ENCODE measurements at regions not wholly inside any gene's neighbourhood (a gene's known extent, or its start where the extent isn't known, plus 50 kb on each side); places are given as distances from the start of the nearest gene placed in this dataset.

DNA sequence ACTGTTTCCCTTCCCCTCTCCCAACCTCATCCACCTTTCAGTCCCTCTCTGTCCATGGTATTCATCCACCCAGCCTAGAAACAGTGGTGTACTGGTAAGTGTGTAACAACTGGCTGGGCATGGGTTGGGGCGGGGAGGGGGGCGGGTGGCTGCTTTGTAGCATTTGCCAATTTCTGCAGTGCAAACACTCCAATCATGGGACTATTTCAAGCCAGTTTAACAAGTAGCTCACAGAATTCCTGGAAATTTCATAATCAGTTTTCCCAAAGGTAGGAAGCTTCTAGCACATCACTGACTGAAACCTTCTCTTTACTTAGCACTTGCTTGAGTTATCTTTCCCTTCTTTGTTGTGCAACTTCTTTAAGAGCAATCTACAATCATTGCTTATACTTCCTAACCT is 100.8 kb upstream of the WASF3 start:
- DNase-seq, result no peak

DNA sequence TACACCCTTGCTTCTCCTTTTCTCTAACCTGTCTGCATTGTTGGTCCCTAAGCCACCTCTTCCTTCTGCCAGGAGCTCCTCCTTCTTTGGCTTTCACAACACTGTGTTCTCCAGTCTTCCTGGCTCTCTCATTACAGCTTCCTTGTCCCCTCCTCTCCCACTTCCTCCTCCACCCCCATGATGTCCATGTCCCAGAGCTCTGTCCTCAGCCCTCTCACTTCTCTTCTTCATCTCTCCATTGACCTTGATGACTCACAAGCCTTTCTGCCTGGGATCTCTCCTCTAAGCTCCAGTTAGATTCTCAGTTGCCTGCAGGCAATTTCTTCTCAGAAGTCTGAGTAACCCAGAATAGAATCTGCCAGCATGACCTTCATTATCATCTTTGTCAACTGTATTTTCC is 100.3 kb upstream of the WASF3 start:
- DNase-seq, result no peak

DNA sequence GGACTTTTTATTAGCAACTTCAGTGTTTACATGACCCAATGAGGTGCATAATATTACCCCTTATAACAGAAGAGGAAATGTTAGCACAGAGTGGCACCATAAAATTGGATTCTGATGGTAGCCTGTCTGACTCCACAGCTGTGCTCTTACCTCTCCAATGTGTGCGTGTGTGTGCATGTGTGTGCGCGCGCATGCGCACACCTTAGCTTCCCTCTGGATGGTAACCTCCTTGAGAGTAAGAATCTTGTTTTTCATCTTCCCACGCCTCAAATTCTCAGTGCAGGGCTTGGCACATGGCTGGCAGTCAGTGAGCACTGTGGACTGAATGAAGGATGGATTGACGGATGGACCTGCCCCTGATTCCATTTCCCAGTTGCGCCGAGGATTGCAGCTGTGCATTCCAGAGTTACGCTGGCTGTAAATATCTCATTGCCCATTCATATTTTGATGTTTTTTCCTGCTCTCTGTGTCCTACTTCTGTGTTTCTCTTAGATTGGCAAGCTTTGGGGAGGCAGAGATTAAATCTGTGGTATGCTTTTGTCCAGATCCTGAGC is 99.2 kb upstream of the WASF3 start:
- no peak for DNase-seq

DNA sequence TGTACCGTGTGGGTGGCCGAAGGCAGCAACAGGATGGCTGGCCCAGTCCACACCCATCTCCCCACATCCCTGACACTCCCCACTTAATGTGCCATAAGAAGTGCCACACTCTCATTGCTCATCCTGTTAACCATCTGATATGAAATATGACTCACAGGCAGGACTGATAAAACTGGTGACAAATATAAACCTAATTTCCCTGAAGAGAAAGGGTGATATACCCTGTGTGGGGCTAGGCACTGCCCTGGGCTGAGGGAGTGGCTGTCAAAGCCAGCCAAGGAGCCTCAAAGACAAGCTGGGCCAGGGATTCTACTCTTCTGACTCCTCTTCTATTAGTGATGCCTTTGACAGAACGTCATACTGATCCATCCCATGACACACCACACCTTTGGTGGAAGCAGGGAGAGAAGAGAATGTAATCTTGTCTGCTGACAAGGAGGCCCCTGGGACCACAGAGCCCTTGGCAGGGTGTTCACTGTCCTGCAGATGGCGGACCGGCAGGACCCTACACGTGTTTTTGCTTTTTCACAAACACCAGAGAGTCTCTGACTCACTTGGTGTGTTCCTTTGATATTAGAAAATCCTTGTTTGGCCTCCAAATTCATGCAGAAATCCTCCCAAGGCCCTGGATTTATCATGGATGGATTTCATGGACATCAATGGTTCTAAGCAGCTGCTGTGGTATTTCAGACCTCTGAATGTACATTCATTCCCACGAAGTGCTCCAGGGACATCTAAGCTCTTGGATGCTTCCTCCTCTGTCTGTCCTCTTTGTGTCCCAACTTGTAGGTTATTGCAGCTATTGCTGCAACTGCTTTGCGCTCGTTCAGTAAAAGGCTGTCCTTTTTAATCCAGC is 98.0 kb upstream of the WASF3 start:
- DNase-seq, result no peak

DNA sequence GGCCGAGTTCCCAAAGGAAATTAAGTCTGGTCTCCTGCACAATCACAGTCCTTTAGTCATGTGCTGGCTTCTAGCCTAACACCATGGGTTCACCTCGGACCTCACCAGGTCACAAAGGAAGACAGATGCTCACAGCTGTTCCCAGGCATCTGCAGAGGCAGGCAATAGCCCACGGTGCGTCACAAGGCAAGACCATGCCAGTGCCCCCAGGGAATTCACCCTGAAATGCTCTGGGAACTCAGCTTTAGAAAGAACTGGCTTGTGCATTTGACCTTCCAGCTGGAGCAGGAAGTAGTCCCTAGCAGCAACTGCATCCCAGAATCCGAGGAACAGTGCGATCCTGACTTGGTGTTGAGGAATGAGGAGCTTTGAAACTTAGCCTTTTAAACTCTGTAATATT is 96.8 kb upstream of the WASF3 start:
- no peak for DNase-seq

DNA sequence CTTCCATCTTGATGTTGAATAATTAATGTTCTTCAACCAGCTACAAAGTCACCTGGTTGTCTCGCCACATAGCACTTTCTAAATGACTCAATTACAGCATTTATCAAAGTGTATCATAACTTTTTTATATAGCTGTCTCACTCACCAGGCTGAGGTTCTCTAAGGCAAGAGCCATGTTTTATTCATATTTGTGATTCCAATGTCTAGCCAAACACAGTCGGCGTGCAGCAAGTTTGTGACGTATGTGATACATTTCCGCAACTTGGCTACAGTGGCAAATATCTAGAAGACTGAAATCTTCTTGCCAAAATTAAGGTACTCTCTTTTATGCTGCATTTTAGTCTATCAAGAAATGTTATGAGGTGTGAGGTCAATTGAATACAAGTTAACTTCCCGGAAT is 94.2 kb upstream of the WASF3 start:
- no peak for DNase-seq

DNA sequence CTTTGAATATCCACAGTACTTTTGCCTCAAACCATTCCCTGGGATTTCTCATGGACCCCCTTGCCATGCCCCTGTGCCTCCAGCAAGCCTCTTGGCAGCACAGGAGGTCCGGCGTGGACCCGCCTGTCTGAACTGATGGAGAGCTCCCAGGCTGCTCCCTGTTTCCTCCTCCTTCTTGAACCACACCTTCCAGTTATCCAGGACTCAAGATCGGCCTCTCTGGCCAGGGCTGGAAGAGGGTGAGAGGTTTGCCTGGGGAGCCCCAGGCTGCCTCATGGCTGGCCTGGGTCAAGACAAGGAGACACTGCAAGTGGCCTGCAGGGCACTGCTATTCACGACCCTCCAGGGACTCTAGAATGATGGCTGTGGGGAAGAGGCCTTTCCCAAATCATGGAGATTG is 93.6 kb upstream of the WASF3 start:
- no peak for DNase-seq

DNA sequence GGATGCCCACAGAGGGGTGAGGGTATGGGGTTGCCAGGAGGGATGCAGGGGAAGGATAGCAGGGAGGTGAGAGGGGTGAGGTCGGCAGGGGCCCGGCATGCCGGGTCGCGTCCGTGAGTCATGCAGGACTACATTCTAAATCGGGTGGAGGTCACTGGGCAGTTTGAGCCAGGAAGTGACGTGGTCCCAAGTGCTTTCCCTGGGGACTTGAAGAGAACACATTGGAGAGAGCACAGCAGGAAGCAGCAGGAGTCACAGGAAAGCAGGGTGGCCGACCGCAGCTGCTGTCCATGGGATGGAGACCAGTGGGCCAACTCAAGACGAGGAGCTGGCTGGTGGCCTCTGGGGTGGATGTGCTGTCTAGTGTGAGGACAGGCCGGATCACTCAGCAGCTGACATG is 92.0 kb upstream of the WASF3 start:
- DNase-seq, result no peak

DNA sequence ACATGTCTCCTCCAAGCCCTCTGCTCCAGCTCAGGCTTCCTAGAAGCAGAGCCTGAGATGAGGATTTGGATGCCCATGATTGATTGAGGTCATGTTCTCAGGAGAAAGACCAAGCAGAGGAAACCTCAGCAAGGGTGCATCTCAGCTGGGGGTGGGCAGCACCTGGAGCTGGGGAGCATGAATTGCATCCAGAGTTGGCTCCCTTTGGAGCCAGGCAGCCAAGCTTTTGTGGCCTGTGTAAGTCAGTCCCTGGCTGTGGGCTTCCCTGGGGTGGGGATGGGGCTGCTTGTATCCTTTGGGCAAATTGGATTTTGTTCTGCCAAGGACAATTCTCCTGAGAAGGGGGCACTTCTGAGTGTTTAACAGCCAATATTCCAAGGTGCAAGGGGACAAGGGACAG is 91.5 kb upstream of the WASF3 start:
- DNase-seq, result no peak

DNA sequence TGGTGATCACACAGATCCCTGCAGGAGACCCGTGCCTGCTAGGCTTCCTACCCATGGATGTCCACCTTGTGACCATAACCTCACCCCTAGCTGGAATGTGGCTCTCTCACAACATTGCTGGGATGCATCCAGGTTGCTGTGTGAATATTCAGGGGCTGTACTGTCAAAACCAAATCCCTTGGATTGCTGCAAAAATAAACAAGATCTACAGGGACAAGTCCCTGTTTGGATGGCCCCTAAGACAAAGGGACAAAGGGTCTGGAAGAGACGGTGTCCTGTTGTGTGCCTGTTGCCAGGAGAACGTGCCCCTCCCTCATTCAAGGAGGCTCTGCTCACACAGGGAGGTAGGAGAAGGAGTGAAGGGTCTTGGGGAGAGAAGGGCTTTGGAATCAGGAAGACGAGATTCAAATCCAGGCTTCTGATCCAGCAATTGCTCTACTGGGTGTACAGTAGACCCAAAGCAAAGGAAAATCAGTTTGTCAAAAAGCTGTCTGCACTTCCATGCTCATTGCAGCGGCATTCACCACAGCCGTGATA is 89.2 kb upstream of the WASF3 start:
- no peak for DNase-seq

DNA sequence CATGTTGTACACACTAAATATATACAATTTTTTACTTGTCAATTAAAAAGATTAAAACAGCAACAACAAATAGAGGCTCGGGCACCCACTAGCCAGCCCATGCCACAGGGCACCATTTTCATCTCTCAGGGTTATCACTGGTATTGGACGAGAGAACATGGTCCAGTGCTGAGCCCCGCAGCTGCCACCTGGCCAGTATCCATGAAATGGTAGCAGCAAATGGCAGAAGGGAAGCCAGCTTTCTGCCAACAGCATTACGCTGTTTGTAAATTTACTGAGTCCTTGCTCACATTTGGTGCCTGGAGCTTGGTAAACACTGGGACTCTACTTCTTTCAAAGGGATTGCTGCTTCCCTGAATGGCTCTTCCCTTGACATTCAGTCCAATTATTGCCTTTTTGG is 87.9 kb upstream of the WASF3 start:
- DNase-seq, result no peak

DNA sequence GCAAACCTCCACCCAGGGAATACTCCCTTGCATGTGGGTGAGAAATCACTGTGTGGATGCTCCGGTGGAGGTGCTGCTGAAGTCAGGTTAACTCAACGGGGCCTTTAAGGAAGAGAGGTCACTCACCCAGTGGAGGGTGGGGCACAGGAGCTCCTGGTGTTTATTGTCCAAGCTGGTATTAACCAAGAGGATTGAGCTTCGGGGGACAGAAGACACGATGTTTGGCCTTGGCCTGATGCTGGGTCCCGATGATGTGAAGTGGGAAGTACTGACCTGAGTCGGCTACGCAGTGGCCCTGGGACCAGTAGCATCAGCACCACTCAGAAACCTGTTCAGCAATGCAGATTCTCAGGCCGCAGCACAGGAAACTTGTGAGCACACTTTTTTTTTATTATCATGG is 85.7 kb upstream of the WASF3 start:
- DNase-seq, result no peak

DNA sequence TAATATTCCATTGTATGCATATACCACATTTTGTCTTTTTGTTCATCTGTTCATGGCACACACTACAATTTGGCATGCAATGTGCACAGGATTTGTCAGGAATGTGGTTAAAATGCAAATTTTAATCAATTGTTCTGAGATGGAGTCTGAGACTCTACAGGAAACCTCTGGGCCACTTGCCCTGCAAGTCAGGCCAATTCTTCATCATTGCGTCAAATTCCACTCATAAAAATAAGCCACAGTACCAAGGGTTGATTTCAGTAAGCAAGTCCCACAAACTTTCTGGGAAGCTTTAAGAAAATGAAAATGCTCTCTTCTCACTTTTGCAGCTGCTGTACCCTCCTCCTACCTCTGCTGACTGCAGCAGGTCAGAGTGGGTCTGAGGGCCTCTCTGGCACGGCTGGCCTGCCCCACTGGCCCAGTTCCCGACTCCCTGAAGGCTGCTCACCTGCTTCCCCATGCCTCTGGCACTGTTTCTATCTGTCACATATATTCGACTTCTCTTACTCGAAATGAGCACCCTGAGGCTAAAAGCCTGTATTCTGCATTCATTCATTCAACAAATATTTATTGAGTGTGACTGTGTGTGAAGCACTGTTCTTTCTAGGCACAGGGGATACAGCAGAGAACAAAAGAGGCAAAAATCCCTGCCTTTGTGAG is 83.8 kb upstream of the WASF3 start:
- DNase-seq, result no peak

DNA sequence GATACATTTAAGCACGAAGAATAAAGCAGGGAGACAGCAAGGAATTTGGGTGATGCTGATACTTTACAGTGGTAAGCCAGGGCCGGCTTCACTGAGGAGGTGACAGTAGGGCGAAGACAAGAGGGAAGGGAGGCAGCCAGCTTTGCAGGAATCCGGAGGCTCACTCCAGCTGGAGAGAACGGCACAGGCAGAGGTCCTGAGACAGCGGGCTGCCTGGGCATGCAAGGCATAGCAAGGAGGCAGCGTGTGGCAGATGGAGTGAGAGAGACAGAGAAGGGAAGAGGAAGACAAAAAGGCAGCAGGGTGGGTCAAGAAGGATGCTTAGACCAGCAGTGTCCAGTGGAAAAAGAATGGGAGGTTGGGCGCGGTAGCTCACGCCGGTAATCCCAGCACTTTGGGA is 83.2 kb upstream of the WASF3 start:
- no peak for DNase-seq

DNA sequence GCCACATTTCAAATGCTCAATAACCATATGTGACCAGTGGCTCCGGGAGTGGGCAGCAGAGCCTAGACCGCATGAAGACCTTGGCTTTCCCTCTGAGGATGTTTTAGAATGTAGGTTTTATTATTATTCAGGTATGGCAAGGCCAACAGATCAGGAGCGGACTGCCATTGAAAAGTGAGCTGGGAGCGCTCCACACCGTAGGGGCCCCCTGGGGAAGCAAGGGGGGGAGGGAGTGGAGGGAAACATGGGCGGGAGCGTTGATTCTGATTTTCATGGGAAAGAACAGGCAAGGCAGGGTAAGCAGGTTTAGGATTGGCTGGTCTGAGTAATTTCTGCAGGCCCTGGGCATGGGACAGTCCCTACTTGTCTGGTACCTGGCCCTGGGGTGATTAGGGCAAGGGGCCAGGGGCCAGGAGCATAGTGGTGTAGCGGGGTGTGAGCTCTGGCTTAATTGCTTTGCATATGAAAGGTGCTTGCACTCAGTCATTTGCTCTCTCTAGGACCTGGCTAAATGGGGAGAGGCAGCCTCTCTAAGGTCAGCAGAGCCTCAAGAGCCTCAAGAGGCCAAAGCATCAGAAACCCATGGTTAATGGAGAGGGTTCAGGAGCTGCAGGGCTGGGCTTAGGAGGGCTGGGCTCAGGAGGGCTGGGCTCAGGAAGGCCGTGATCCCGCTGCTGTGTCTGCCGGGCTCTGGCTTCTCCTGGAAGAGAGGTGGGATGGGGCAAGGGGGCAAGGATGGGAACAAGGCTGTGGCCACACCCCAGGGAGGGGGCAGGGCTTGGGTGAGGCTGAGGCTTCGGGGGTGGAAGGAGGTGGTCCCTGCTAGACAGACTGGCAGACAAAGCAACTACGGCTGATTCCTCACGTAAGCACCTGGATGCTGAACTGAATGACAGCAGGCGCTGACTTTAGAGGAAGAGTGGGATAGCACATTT is 82.0 kb upstream of the WASF3 start:
- no peak for DNase-seq

DNA sequence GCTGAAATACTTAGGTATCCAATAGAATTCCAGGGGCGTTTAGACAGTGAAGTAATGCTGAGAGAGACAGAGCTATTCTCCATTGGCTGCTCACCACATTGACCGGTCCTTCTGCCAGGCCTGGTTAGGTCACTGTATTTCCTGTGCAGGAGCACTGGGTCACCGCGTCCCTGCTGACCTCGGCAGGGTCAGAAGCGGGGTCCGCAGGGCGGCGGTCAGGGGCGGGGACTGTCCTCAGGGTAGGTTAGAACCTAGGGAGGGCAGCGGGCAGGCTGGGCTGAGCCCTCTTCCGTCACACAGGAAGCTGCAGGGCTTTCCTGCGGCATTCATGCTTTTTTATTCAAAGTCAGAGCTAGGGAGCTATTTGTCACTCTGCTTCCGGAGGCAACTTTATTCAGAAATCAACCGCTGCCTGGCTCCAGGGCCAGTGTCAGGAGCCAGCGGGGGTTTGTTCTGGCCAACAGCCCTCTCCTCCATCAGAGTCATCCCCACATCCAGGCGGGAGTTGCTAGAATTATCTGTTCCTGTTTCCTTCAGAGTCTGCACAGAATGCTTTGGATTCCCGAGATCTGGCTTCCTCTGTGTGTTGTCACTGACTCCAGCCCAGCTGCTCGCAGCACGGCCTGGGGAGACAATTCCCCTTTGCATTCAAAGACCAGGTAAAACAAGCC is 81.2 kb upstream of the WASF3 start:
- DNase-seq, result no peak

DNA sequence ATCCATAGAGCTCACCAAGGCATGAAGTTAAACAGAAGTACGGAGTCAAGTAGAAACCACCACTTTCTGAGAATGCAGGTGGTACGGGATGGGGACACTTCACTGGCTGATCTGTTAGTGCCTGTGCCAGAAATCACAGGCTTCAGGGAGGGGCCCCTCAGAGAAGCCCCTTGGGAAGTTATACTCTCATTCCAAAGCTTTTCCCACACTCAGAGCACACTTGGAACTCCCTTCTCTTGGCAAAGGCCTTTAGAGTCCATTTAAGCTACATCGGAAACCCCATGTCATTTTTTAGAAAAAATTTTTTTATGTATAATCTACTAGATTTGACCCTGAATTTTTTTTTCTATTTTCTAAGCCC is 80.7 kb upstream of the WASF3 start:
- DNase-seq, result no peak

DNA sequence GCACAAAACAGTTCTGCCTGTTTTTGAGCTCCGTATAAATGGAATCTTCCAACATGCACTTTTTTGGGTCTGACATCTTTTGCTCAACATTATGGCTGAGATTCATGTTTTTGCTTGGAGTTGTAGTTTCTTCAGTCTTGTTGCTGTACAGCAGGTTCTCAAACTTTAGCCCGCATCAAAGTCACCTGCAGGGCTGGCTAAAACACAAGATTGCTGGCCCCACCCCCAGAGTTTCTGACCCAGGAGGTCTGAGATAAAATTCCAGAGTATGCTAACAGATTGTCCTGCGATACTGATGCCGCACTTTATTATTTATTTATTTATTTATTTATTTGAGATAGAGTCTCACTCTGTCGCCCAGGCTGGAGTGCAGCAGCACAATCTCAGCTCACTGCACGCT is 79.8 kb upstream of the WASF3 start:
- DNase-seq, result no peak

DNA sequence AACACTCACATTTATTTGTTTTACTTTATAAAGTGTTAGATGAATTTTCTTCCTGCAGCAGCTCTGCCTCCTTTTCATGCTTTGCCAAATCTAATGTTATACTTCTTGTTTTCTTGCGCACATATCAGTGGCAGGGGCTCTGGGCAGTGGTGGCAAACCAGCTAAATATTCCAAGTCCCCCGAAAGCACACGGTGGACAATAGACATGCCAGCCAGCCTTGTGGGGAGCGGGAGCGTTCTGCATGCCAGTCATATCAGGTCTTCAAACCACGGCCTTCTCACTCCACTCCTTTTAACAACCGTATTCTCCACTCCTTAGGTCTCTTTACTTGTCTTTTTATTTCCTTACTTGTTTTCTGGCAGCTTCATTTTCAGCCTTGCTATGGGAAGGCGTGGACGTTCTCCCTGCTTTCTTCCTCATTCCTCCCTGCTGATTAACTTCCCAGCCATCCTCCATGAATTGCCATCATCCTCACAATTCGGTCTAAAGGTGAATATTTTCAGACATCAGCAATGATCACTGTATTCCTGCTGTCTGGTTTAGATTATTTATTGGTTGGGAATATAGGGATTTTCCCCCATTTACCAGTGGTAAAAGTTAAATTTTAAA is 77.1 kb upstream of the WASF3 start:
- DNase-seq, result no peak

DNA sequence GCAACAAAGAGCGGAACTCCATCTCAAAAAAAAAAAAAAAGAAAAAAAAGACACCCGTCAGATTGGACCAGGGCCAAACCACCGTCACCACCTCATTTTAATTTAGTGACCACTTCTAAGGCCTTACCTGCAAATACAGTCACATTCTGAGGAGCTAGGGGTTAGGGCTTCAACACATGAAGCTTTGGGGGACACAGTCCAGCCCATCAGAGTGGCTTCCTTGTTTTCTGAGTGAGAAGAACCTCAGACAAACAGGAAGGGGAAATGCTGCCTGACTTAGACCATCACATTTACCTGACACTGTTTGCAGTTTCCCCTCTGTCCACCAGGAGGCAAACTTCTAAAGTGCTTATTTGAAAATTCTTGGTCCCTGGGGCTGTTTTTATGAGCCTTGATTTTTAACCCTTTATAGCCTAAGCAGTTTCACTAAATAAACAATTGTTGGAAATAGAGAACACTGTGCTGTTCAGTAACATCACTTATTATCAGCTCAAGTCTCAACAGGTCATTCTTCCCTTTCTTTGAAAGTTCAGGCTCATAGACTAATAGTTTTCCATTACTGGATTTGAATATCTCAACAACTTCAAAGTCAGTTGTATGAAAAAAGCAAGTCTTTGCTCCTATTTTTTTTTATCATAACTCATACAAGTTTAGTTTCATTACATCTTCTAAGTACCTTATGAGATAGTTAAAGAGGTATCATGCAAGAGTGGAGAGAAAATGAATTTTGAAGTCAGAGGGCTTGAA is 74.9 kb upstream of the WASF3 start:
- DNase-seq, result peak; percentile 49

DNA sequence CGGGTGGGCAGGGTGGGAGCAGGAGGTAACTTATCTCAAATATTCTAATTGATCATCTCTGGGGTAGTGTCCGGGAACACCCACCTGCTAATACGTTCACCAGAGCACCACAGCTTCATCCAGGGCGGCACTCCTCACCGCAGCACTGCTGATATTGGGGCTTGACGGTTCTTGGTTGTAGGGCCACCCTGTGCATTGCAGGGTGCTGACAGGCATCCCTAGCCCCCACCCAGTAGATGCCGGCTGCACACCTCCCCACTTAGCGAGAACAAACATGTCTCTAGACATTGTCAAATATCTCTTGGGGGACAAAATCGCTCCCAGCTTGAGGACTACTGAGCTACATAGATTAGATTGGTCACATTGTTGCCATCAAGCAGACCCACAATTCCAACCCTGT is 73.9 kb upstream of the WASF3 start:
- no peak for DNase-seq
